ENCODE measurements at regions not wholly inside any gene's neighbourhood (a gene's known extent, or its start where the extent isn't known, plus 50 kb on each side); places are given as distances from the start of the nearest gene placed in this dataset.

- no peak overlapping the region for H3K4me3 ChIP-seq
- H3K36me3 ChIP-seq (ENCODE audit: control insufficient read depth, insufficient read depth, low read length) = no peaks in the 10 kb centered on the region
- ChIA-PET CTCF (ENCODE audit: low intra/inter-chr PET ratio) (no interaction called here), POLR2A (no interaction called here)
- H3K79me2 ChIP-seq (ENCODE audit: control insufficient read depth, insufficient read depth, low read length) = no peaks in the 10 kb centered on the region
- no peak for DNase-seq (ENCODE audit: extremely low read depth in 1 of 4, low spot score in 3 of 4)
- no peaks in the 10 kb centered on the region for H3K9me3 ChIP-seq (replicated peaks; ENCODE audit: control insufficient read depth, insufficient read depth, low read depth, low read length)
- 5% methylated on average over 6 of the region's 7 CpGs for WGBS (ENCODE audit: insufficient coverage, low coverage, missing lambda C conversion rate)
- no peak overlapping the region for H3K4me2 ChIP-seq (ENCODE audit: insufficient read depth, low read length)
- H4K20me1 ChIP-seq (replicated peaks; ENCODE audit: control insufficient read depth, insufficient read depth, low read length) = no peaks in the 10 kb centered on the region
- ATAC-seq = no peak
- in situ Hi-C loops (cut with MboI) = no loop called here
- intact Hi-C loops (cut with micrococcal nuclease) = no loop called here
- H3K9ac ChIP-seq (ENCODE audit: insufficient read depth in 1 of 2, low read depth in 2 of 2, low read length in 2 of 2) = no peak overlapping the region
- no peaks in the 10 kb centered on the region for H3K4me1 ChIP-seq (replicated peaks in 1 of 2; ENCODE audit: control insufficient read depth in 2 of 2, insufficient read depth in 2 of 2, low read length in 2 of 2)
- BruUV-seq (replicated peaks) = no TSS peak
- no peak overlapping the region for H3K27ac ChIP-seq (ENCODE audit: extremely low read depth, low read depth, low read length)
- H3K9me1 ChIP-seq (ENCODE audit: control insufficient read depth, insufficient read depth, low read length) = no peaks in the 10 kb centered on the region
- H3K27me3 ChIP-seq (ENCODE audit: control insufficient read depth in 2 of 2, insufficient read depth in 2 of 2, low read length in 2 of 2) = no peaks in the 10 kb centered on the region
- TF ChIP-seq KDM4B (IDR thresholded peaks at IDR 0.05; ENCODE audit: borderline replicate concordance in 2 of 2, low read depth in 1 of 2) (no peak), DDX20 (tag; IDR thresholded peaks at IDR 0.05; ENCODE audit: low read depth) (no peak), MTA1 (IDR thresholded peaks at IDR 0.05; ENCODE audit: borderline replicate concordance) (no peak), FOXA3 (CRISPR knock-in tag; conservative IDR thresholded peaks at IDR 0.05 in 1 of 2, IDR thresholded peaks at IDR 0.05 in 1 of 2) (no peak)
- FAIRE-seq = no peak
- no peak overlapping the region for H2AFZ ChIP-seq (ENCODE audit: low read depth, low read length)
Measured at GRCh38 chr11:122198291-122198983, 82.4 kb upstream of the BLID start.

Data from K562 (cell line).